ENCODE measurements at regions not wholly inside any gene's neighbourhood (a gene's known extent, or its start where the extent isn't known, plus 50 kb on each side); places are given as distances from the start of the nearest gene placed in this dataset.

DNA sequence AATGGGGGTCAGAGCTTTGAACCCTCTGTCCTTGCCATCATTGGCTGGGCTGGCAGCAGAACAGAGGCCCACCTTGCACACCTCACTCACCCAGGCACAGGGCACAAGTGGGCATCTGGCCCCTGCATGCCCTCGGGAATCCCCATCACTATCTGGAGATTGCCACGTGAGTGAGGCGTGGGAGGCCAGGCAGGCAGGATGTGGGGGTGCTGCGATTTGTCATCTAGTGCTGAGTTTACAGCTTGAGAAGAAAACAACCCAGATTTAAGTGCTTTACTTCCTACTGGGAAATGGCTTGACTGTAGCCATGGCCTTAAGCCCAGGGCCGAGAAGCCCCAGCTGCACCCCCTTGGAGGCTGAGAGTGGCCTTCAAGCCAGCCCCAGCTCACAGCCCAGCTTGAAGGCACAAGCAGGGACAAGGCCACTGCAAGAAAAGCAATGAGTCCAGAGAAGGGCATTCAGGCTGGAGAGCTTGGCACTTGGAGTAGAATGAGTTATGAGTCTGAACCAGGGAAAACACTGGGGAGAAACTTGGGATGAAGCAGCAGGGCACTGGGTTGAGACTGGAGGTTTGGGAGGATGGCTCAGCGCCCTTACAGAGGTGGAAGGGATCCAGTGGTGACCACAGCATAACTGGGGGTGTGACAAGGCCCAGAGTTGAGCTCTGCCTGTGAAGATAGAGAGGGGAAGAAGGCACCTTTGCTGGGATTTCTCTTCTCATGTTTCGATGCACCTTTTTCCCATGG lies 123.0 kb downstream of the CXCL12 start:
- Histone ChIP-seq H3K36me3 (no peaks in the 10 kb centered on the region), H3K27me3 (no peaks in the 10 kb centered on the region), H3K27ac (peak overlapping the region in 5 of 12 donors; percentile 11 to 39 (median 27)), H3K9me3 (peaks cover 0 to 4% (median 0%) of the 10 kb centered on the region in 12 donors), H3K4me1 (peaks cover 0 to 38% (median 17%) of the 10 kb centered on the region in 12 donors), H3K4me3 (no peak overlapping the region)
- DNase-seq (peak in 4 of 5 donors; percentile 34 to 59 (median 48)), ATAC-seq (peak; percentile 16 to 43 (median 33))
- TF ChIP-seq, protein P1, sequence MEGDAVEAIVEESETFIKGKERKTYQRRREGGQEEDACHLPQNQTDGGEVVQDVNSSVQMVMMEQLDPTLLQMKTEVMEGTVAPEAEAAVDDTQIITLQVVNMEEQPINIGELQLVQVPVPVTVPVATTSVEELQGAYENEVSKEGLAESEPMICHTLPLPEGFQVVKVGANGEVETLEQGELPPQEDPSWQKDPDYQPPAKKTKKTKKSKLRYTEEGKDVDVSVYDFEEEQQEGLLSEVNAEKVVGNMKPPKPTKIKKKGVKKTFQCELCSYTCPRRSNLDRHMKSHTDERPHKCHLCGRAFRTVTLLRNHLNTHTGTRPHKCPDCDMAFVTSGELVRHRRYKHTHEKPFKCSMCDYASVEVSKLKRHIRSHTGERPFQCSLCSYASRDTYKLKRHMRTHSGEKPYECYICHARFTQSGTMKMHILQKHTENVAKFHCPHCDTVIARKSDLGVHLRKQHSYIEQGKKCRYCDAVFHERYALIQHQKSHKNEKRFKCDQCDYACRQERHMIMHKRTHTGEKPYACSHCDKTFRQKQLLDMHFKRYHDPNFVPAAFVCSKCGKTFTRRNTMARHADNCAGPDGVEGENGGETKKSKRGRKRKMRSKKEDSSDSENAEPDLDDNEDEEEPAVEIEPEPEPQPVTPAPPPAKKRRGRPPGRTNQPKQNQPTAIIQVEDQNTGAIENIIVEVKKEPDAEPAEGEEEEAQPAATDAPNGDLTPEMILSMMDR (IDR thresholded peaks at IDR 0.05): no peak
- no peak for TF ChIP-seq POLR2A (IDR thresholded peaks at IDR 0.05)
- WGBS, 4 donors: 39 to 46% (median 44%) methylated on average over 6 to 7 of the region's 7 CpGs
- intact Hi-C loops (cut with DNase I): no loop called here

DNA sequence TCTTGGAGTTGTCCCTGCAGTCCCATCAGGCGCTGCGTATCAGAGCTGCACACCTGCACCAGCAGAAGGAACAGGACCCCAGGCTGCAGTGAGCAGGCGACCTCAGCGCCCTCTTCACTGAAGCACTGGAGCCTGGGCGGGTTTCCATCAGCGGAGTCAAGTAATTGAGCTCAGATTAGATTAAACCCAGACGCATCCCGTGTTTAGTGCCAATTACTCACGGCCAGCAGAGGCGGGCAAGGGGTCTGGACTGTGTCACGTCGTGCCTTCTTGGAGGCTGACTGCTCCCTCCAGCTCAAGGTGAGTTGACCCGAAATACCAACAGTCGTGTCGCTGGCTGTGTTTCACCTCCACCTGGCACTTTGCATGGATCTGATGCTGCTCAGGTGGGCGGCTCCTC lies 123.6 kb downstream of the CXCL12 start:
- no peaks in the 10 kb centered on the region for H3K27me3 ChIP-seq
- H3K4me1 ChIP-seq: peaks cover 0 to 38% (median 17%) of the 10 kb centered on the region in 12 donors
- 50 to 87% (median 62%) methylated on average over 10 to 16 of the region's 16 CpGs for WGBS, 4 donors
- H3K9me3 ChIP-seq: no peaks in the 10 kb centered on the region
- H3K4me3 ChIP-seq: no peak overlapping the region
- H3K27ac ChIP-seq: peak overlapping the region in 5 of 12 donors; percentile 11 to 39 (median 27)
- DNase-seq: peak; percentile 49 to 84 (median 79)
- H3K36me3 ChIP-seq: no peaks in the 10 kb centered on the region
- TF ChIP-seq, protein P1 (IDR thresholded peaks at IDR 0.05): no peak
- no peak for TF ChIP-seq POLR2A (IDR thresholded peaks at IDR 0.05)
- peak; percentile 78 to 91 (median 85) for ATAC-seq
- intact Hi-C loops (cut with DNase I): no loop called here

DNA sequence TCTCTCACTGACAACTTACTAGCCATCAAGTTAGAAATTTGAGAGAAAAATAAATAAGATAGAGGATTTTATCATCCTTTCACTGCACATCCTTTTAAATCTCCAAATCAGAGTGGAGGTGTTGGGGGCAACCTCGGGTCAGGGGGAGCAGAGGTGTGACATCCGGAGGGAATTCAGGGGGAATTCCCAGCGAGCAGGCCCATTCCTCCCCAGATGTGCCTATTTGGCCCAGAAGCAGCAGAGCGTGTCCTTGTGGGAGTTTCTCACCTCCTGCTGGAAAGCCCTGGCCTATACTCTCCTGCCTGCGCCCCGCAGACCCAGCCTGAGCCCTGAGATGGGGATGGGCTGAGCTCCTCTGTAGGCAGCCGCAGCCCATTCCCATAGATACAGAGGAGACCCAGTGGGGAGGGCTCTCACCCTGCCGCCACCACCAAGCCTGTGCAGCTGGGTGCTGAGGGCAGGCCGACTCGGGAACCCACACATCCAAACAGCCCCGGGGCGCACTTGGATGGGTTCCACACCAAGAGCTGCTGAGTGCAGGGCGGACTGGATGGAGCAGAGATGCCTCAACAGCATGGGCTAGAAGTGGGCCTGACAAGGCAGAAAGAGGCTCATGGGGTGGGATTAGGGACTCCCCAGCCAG lies 124.5 kb downstream of the CXCL12 start:
- peaks cover 0 to 38% (median 17%) of the 10 kb centered on the region in 12 donors for H3K4me1 ChIP-seq
- 84 to 89% (median 85%) methylated on average over 10 to 13 of the region's 13 CpGs for WGBS, 4 donors
- intact Hi-C loops (cut with DNase I): no loop called here
- H3K27ac ChIP-seq: no peak overlapping the region
- no peak for ATAC-seq
- no peaks in the 10 kb centered on the region for H3K27me3 ChIP-seq
- H3K36me3 ChIP-seq: no peaks in the 10 kb centered on the region
- no peaks in the 10 kb centered on the region for H3K9me3 ChIP-seq
- H3K4me3 ChIP-seq: no peak overlapping the region
- TF ChIP-seq POLR2A (IDR thresholded peaks at IDR 0.05): no peak
- TF ChIP-seq, protein P1 (IDR thresholded peaks at IDR 0.05): no peak
- DNase-seq: no peak

DNA sequence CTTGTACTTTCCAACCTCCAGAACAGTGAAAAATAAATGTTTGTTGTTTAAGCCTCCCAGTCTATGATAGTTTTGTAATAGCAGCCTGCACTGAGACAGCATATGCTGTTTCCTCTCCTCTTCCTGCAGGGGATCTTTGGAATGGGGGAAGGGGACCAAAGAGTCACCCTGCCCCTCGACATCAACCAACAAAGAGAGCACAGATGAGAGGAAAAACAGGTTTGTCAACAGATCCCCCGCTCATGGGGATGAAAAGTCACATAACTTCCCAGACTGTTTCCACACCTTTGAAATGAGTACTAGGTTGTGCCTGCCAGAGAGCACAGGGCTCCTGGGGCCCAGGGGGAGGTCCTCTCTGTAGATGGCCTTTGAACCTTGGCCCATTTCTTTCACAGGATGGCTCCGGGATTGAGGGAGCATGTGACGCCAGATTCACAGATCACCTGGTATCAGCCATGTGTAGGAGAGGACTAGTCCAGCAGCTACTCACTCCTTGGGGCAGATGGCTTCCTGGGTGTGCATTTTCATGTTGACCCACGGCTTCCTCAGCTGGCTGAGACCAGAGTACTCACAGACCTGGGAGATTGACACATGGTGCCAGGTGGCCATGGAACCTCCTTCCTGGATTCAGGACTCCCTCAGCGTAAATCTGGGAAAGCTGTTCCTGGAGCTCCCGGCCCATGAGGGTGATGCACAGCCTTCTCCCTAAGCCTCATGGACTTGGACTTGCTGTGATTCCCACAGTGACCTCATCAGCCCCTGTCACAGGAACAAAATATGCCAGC lies 125.6 kb downstream of the CXCL12 start:
- H3K4me1 ChIP-seq: peaks cover 0 to 35% (median 15%) of the 10 kb centered on the region in 12 donors
- 84 to 94% (median 90%) methylated on average over 5 to 7 of the region's 7 CpGs for WGBS, 4 donors
- no peaks in the 10 kb centered on the region for H3K9me3 ChIP-seq
- TF ChIP-seq POLR2A (IDR thresholded peaks at IDR 0.05): no peak
- TF ChIP-seq, protein P1 (IDR thresholded peaks at IDR 0.05): no peak
- H3K36me3 ChIP-seq: no peaks in the 10 kb centered on the region
- H3K27ac ChIP-seq: no peak overlapping the region
- H3K4me3 ChIP-seq: no peak overlapping the region
- ATAC-seq: no peak
- H3K27me3 ChIP-seq: no peaks in the 10 kb centered on the region
- no peak for DNase-seq
- intact Hi-C loops (cut with DNase I): no loop called here
